ENCODE measurements at regions not wholly inside any gene's neighbourhood (a gene's known extent, or its start where the extent isn't known, plus 50 kb on each side); places are given as distances from the start of the nearest gene placed in this dataset.

- Histone ChIP-seq H3K36me3 (ENCODE audit: control insufficient read depth, low read length) (no peaks in the 10 kb centered on the region), H3K9me2 (replicated peaks; ENCODE audit: control insufficient read depth, low read length) (no peaks in the 10 kb centered on the region), H3K9me3 (ENCODE audit: control insufficient read depth, insufficient read depth, low read length) (no peaks in the 10 kb centered on the region), H3K79me2 (ENCODE audit: control insufficient read depth, low read length) (no peaks in the 10 kb centered on the region), H3K27me3 (ENCODE audit: control insufficient read depth, low read length) (0 out of 2 replicates have a peak, but pooled peaks cover 2% of the 10 kb centered on the region), H3F3A (ENCODE audit: control insufficient read depth, insufficient read depth) (no peaks in the 10 kb centered on the region), H3K27ac (ENCODE audit: low read depth, low read length) (no peak overlapping the region), H3K4me3 (ENCODE audit: low read length) (no peak overlapping the region), H3K4me1 (ENCODE audit: control insufficient read depth, low read length) (no peaks in the 10 kb centered on the region), H4K20me1 (ENCODE audit: control insufficient read depth, insufficient read depth, low read depth, low read length) (no peaks in the 10 kb centered on the region), H3K4me2 (ENCODE audit: low read length) (no peak overlapping the region)
- TF ChIP-seq EZH2phosphoT487 (IDR thresholded peaks at IDR 0.05; ENCODE audit: borderline replicate concordance, low read length) (no peak), CTCF (IDR thresholded peaks at IDR 0.05; ENCODE audit: low read depth, low read length, poor library complexity, severe bottlenecking) (no peak)
Measured at GRCh38 chr3:132265488-132265887, 51.7 kb upstream of the ACP3 start.

GRCh38 chr3:132267391-132267993 is 49.7 kb upstream of the ACP3 start:
- Histone ChIP-seq H3K9me2 (replicated peaks; ENCODE audit: control insufficient read depth, low read length) (no peaks in the 10 kb centered on the region), H3F3A (ENCODE audit: control insufficient read depth, insufficient read depth) (no peaks in the 10 kb centered on the region), H3K4me3 (ENCODE audit: low read length) (no peak overlapping the region), H3K9me3 (ENCODE audit: control insufficient read depth, insufficient read depth, low read length) (no peaks in the 10 kb centered on the region), H3K79me2 (ENCODE audit: control insufficient read depth, low read length) (no peaks in the 10 kb centered on the region), H4K20me1 (ENCODE audit: control insufficient read depth, insufficient read depth, low read depth, low read length) (no peaks in the 10 kb centered on the region), H3K27ac (ENCODE audit: low read depth, low read length) (no peak overlapping the region), H3K4me1 (ENCODE audit: control insufficient read depth, low read length) (no peaks in the 10 kb centered on the region), H3K36me3 (ENCODE audit: control insufficient read depth, low read length) (no peaks in the 10 kb centered on the region), H3K4me2 (ENCODE audit: low read length) (no peak overlapping the region), H3K27me3 (ENCODE audit: control insufficient read depth, low read length) (0 out of 2 replicates have a peak, but pooled peaks cover 2% of the 10 kb centered on the region)
- no peak for TF ChIP-seq CTCF (IDR thresholded peaks at IDR 0.05; ENCODE audit: low read depth, low read length, poor library complexity, severe bottlenecking)
- TF ChIP-seq EZH2phosphoT487 (IDR thresholded peaks at IDR 0.05; ENCODE audit: borderline replicate concordance, low read length) = no peak

Measured in DOHH2 (cell line).